Activated CD8-positive, alpha-beta memory T cell treated with anti-CD3 and anti-CD28 coated beads for 1 hour (primary cell): ENCODE measurements at regions not wholly inside any gene's neighbourhood (a gene's known extent, or its start where the extent isn't known, plus 50 kb on each side); places are given as distances from the start of the nearest gene placed in this dataset.

Experiments used
- DNase-seq, 2 donors: peaks; one replicate each; pipeline ENCODE4 v3.0.0-alpha.2; 2020; ENCODE audit warnings: low read depth in 1 of 2; ENCODE audit errors: extremely low read depth in 1 of 2

DNA sequence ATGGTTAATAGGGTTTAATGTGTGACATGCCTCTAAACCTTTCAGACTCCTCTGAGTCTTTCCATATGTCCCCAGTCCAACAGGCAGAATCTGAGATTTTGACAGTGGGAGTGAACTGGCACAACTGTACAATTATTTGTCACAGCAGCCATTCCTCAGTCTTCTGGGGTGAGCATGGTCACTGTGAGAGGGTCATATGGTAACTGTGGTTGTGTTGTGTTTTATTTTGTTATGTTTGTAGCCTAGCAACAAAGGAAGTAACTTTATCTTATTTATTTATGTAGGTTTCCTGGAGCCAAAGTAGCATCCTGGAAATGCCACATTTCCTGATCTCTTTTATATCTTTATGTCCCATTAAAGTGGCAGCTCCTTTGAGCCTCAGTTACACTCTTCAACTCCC, 1067.9 kb downstream of the TTLL7 start:
- no peak for DNase-seq

DNA sequence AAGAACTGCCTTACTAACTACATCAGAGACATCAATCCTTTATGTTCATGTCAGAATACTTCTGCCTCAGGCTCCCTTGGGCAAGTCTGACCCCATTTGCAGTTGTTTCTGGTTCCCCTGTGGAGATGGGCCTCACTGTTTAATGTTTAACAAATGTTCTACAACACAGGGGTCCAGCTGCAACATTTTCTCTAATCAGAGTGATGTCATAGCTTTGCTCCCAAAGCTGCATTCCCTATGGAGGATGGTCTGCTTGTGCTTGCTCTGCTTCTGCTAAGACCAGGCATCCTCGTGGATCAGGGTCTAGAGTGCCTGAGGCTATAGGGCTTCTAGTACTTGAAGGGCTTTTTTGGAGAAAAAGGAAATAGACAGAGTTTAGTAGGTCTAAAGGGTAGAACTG, 1071.2 kb downstream of the TTLL7 start:
- no peak for DNase-seq

DNA sequence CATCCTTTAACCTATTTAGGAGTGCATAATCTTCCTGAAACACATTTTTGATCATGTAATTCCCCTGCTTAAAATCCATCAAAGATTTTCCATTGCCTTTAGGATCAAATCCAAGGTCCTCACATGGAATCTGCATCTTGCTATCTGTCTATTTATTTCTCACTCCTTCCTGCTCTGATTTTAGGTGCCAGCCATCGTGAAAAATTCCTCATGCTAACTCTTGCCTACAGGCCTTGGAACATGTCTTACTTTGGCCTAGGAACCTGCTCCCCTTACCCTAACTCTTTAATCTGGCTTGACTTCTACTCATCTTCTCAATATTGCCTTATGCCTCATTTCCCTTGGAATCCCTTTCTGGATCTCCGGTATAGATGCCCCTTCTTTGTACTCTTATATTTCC, 1074.3 kb downstream of the TTLL7 start:
- no peak for DNase-seq

DNA sequence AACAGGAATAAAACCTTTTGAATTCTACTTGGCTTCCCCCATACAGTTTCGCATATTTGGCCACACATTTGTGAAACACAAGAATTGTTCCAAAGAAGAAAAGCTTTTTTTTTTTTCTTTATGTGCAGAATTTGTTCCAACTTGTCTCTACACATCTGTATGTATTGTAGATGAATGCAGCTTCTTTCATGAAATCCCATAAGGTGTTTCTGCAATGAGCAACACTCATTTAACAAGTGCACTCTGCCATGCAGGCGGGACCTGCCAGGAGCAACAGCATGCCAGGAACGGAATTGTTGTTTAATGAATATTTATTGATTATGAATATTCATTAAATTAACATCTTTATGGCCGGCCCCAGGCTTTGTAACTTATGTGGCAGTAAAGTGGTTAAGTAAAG, 1075.0 kb downstream of the TTLL7 start:
- no peak for DNase-seq

DNA sequence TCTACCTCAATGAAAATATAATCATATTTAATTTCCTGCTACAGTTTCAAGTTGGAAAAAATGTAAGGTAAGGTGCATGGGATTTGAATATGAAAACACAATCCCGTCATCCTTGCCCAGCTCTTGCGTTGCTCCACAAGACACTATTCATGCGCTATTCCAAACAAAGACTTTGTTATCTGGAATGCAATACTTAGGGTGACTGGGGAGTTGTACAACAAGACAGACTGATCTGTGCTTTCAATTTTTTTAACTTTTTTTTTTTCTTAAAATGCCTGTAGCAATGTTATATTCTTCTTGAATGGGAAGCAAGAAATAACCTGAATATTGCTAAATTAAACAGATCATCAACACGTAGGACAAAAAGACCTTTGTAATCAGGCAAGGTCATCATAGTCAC, 1077.2 kb downstream of the TTLL7 start:
- no peak for DNase-seq

DNA sequence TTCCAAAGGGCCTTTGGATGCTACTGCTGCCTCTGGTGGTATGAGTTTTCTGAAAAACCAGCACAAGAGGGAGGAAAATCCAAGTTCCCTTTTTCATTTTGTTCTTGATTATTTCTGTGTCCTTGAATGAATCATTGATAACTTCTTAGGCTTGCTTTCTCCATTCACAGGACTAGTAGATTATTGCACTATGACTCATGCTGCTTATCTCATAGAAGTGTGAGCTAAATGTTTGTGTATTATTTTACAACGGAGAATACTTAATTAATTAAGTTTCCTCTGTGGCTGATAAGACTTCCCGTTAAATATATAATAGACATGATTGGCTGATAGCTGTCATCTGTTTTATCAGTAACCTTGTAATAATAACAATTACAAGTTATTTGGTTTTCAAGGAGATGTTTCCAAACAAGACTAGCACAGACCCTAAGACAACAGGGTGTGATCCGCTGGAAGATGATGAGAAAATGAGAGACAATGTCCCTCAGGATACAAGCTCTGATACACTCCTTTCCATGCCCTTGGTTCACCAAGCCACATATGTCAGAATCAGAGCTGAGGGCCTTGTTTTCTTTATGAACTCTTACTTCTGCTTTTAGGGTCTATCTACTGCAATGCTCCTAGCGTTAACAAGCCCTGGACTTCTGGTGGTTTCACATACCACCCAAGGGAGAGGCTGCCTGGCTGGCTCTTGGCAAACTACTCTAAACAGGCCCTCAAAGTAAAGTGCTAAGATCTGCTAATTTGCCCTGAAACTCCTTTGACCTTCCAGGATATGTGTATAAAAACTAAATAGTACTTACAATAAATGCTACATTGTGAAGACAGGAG, 1078.3 kb downstream of the TTLL7 start:
- DNase-seq: no peak

DNA sequence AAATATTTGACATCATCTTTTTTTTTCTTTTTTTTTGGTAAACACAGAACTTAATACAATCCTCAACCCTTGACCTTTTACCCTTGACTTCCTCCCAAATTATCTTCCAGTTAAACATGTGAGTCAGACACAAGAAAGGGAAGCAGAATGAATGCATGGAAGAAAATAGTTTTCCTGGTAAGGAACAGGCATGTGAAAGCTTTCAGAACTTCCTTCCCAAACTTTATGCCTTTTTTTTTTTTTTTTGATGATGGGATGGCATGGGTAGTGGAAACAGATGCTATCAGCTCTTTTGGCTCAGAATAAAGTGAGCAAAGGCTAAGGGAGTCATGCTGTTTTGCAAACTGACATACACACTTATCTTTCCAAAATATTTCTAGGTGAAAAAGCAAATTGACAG, 1079.1 kb downstream of the TTLL7 start:
- no peak for DNase-seq

DNA sequence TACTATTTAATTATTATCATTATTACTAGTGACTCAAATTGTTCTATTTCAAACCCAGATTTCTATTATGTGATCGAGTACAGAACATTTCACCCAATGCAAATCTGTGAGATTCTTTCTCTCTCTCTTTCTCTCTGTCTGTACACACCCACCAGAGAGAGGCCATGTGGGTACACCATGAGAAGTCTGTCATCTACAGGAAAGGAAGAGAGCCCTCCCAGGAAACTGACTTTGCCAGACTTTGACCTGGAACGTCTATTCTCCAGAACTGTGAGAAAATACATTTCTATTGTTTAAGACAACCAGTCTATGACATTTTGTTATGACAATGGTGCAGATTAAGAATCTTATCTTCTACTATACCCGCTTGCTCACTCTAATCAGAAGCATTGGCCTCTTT, 1091.6 kb downstream of the TTLL7 start:
- DNase-seq: no peak

DNA sequence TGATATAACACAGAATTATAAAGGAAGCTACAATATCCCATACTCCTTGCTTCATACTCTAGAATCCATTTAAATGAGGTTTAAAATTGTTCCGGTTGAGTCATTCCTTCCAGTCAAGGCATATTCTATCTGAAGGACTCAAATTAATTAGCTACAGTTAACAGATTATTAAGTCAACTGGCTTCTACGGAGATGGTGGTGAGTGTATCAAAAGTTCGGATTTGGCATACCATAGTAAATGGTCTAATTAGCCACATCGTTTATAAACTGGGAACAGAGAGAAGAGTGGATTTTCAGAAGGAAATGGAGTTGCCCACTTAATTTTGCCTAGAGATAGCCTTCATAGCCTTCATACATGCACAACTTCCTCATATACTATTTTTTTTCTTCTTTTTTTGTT, 1095.3 kb downstream of the TTLL7 start:
- DNase-seq: no peak

DNA sequence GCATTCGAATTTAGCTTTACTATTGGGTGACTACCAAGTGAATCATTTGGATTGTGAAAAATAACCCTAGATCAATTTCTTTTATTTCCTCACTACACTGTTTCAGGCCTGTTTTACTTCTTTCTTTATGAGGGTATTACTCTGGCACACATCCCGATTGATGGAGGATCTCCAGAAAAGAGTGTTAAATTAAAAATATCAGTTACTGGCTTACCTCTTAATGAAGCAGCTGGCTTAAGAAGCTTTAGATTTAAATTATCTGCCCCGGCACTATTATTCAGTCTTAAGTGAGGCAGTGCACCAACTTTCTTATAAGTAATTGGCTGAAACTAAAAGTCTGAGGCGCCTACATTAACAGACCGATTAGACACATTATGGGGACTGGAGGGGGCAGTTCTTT, 1097.4 kb downstream of the TTLL7 start:
- no peak for DNase-seq

DNA sequence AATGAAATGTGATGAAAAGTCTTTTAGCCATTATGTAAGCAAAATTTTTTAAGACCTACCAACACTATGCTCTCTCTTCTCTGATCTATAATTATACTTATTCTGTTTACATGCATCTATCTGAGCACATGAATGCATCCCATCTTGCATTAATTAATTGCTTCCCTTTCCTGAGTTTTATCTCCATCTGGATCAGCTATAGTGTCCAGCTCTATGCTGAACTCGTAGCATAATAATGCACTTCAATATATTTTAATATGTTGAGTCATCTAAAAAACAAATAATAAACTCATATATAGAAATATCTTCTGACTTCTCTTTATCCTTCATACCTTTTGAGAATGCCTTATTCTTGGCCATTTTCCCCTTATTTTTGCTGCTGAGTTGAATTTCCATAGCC, 1097.8 kb downstream of the TTLL7 start:
- DNase-seq: no peak

DNA sequence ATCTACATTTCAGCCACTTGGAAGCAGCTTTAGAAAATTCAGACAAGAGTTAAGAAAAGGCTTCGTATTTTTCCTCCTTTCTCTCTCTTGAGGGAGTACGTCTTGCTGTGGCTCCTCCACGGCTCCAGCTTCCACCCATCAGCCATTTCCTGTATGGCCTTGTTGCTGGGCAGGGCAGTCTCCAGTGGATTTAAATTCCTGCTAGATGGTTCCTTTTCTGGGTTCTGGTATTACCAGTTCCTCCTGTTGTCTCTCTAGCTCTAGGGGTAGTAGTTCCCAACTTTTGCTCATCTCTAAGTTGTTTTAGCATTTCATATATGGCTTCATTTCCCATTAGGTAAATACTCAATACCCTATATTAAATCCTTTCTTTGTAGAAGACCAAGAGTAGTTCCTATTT, 1098.3 kb downstream of the ADGRL2 start:
- no peak for DNase-seq

DNA sequence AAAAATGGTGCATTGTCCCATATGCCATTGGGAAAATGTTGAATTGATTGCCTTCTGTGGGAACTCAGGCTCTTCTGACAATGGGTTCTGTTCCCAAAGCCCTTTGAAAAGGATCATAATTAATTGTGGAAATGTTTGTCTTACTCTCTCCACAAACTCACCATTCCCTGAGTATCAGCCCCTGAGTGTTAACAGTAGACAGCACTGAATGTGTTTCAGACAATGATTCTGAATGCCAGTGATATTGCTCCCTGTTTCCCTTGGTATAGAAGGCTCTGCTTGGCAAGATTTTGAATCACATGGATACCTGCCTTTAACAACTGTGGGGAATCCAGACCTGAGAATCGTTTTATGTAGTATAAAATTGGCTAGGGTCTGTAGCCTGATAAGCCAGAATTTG, 1096.8 kb downstream of the ADGRL2 start:
- DNase-seq: no peak

DNA sequence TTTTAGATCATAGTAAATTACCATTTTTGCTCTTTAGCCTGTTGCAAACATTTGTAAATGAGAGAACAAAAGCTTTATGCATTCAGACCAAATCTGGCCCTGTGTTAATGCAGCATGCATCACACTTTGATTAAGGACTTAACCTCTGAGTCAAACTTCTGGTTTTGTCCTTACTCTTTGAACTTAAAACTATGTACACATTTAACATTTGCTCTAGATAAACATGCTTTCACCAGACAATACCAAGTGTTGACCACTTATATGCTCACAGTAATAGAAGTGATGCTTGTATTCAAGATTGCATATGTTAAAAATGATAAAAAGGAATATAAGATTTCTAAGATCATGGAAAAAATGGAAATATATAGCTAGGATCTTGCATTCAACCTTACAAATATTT, 1095.3 kb downstream of the ADGRL2 start:
- no peak for DNase-seq

DNA sequence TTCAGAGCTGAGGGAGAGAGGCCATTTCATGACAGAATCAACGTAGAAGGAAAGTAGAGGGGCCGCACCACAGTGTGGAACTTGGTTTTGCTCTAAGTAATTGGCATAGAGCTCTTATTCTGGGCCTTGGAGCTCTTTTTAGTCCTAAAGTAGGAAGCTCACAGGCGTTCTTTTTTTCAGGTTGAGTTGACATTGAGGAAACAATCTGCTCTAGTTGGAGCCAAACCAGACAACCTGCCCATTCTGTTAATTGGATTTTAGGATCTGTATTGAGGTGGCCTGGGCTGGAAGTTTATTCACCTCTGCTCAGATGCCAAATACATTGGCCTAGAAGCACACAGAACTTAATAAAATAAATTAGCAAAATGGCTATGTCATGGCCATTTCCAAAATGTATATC, 1093.9 kb downstream of the ADGRL2 start:
- no peak for DNase-seq

DNA sequence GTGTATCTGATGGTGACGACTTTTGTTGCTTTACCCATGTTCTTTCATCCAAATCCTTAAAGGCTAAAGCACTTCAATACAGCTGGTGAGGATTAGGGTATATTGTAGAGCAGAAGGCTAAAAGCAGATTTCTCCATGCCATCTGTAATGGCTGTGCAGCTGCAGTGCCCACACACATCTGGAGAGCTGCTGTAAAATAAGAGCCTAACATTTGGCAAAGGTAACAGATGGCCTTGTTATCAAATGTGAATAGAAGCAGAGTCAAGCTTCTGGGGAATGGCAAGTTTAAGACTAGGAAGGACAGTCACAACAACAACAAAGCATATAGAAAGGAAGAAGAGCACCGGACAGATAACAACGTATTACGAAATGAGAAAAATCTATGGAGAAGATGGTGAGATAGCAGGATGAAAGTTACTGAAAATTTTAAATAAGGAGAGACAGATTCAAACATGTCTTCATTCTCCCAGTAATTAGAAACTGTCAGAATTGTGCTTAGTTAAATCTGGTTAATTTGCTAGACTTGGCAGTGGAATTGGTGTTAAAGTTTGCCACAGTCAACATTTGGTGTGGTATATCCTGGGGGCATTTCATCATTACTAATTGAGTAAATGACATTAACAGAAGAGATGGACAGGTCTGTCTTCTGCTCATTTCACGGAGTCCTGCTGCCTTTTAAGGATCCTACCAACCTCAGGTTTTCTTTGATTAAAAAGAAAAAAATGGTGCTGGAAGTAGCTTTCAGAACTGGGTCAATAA, 1093.2 kb downstream of the ADGRL2 start:
- DNase-seq: no peak

DNA sequence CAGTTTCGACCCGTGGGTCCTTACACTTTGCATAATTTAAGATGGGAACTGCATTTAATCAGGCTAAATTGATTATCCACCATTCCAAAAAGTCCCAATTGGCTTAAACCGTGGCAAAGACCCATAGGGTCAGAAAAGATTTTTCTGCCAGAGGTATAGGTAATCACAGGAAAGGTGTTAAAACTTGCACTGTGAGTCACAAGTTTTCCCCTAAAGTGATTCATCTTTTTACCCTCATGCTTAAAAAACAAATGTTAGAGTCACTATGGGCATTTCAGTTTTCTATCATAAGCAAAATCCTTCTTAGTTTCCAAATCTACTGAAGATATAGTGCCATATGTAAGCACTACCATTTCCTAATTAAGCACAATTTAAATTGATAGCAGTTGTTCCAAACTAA, 1079.8 kb downstream of the ADGRL2 start:
- no peak for DNase-seq

DNA sequence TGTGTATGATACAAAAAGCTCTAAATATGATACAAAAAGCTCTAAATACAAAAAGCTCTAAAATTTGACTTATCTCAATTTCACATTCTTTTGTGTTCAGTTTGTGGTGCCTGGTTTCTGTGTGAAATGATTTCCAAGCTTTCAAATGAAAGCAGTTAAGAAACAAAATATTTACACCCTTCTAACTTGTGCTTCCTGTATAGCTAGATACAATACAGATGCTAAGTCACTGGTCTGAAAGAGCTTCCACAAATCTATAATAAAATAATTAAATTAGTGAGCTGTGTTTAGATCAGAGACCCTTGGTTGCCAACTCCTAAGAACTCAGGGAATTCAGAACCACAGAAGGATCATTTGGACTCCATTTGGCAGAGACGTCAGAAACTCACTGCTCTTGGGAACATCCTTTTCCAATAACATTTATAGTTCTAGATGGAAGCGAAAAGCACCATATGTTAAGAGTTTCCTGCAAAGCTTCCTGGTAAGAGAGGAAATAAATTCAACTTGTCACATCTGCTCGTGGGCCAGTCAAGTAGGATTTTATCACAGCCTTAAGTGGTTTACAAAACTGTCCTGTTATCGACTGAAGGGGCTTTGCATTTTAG, 1079.1 kb downstream of the ADGRL2 start:
- no peak for DNase-seq

DNA sequence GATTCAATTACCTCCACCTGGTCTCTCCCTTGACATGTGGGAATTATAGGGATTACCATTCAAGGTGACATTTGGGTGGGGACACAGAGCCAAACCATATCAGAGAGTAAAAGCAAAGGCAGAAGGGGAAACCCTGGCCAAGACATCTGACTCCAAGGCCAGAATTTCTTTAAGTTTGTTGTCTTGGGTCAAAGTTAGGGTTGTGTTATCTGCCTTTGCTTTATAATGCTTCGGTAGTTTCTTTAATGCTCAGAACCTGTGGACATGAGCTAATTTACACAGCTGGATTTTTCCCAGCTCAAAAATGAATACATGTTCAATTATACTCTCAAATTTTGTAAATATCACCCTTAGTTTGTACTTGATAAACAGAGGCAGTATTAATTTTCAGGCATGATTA, 1074.4 kb downstream of the ADGRL2 start:
- DNase-seq: no peak

DNA sequence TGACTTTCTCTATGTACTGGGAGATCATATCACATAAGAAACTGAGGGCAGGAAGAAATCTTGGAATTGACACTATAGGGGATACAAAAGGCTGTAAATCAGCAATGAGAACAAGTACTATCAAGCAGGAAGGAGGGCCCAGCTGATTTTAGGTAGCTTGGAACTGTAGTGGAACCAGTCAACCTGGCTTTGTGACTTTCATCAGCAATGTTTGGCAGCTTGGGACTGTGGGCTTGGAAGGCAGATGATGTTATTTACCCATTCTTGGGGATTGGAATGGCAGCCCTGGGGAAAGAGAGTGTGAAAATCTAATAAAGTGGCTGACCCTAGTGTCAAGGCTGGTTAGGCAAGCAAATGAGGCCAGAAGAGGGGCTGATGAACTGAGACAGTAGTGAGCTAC, 1073.3 kb downstream of the ADGRL2 start:
- DNase-seq: no peak

DNA sequence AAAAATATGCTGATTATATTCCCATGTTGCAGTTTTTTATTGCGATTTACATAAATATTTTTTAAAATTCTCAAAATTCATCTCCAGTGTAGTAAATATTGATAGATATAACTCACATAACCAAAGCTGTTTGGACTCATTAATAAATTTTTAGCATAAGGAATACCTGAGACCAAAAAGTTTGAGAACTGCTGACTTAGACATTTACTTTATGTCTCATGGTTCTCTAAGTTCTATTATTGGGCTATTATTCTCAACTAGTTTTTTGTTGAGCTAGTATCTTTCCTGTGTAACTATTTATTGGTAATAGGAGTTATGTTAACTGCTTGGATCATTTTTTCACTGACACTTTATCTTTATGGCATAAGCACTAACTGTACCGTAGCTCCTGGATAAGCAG, 1069.6 kb downstream of the ADGRL2 start:
- no peak for DNase-seq

DNA sequence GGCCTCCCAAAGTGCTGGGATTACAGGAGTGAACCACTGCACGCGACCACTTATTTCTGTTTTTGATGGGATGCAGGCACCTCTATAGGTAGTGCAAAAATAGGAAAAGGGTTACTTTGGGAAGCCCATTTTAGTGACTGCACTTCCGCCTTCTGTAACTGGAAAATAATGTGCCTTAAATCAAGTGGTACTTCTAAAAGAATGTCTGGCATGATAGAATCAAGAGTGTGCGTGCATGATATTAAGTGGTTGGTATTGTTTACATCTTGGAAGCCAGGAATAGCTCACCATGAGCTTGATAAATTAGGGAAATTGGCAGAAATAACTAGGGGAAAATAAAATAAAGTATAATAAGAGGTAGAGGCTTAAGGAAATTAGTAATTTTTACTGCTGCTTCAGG, 1067.0 kb downstream of the ADGRL2 start:
- no peak for DNase-seq
